Activated B cell treated with CpG ODN at 0.5 μM for 24 hours (primary cell): ENCODE measurements at regions not wholly inside any gene's neighbourhood (a gene's known extent, or its start where the extent isn't known, plus 50 kb on each side); places are given as distances from the start of the nearest gene placed in this dataset.

Source experiments
- ATAC-seq: fragments of 200-7000 bp; cut with Tn5 transposase; one replicate; pipeline ENCODE4 v1.10.0; 2021; ENCODE audit warnings: low read depth, mild to moderate bottlenecking, moderate library complexity
- CTCF ChIA-PET: fragments of 350-600 bp; sonication (Branson Sonifier 250); formaldehyde crosslinking; loops from one replicate; lab custom pipeline; 2021; ENCODE audit warnings: antibody characterized with exemption; lab: Charles Lee
- POLR2A ChIA-PET: fragments of 350-600 bp; sonication (Branson Sonifier 250); formaldehyde crosslinking; loops from one replicate; lab custom pipeline; 2021; ENCODE audit warnings: antibody characterized with exemption; lab: Charles Lee
- DNase-seq: peaks from one replicate; pipeline ENCODE4 v3.0.0; 2022
- H3K27ac Mint-ChIP-seq: one replicate; pipeline ENCODE4 v1.8.0; 2020; ENCODE audit warnings: mixed read lengths
- H3K27me3 Mint-ChIP-seq: one replicate; pipeline ENCODE4 v1.8.0; 2021; ENCODE audit warnings: mixed read lengths
- H3K36me3 Mint-ChIP-seq: one replicate; pipeline ENCODE4 v1.8.0; 2021; ENCODE audit warnings: low read depth, mixed read lengths
- H3K4me1 Mint-ChIP-seq: one replicate; pipeline ENCODE4 v1.8.0; 2021; ENCODE audit warnings: mixed read lengths
- H3K4me3 Mint-ChIP-seq: one replicate; pipeline ENCODE4 v1.8.0; 2020; ENCODE audit warnings: mild to moderate bottlenecking, mixed read lengths
- H3K9me3 Mint-ChIP-seq: one replicate; pipeline ENCODE4 v1.8.0; 2020; ENCODE audit warnings: mixed read lengths
- CTCF ChIP-seq: fragments of 200-600 bp; IDR thresholded peaks from one replicate; pipeline ENCODE4 v1.8.0; 2022; ENCODE audit warnings: antibody characterized with exemption, mild to moderate bottlenecking
- intact Hi-C: fragments of 100-400 bp; cut with micrococcal nuclease; formaldehyde crosslinking; loops from one replicate; pipeline ENCODE4 v1.15.1; 2024

DNA sequence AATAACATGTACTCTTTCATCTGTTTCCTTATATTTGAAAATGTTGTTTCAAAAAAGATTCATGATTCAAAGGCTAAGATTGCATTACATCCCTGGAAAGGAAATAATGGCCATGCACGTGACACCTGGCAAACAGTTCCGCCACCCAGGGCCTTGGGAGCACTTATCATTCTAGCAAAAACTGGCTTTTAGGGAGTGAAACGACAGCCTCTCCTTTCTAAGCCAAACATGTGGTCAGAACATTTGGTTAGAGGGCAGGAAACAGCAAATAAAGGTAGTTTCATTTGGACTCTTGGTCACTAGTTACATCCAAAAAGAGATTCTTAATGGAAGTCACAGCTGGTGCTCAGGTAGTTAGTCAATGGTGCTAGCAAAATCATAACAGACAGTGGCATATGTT, 83.5 kb downstream of the FAS start:
- peaks cover 4% of the 10 kb centered on the region for H3K4me1 Mint-ChIP-seq
- CTCF ChIA-PET, result interaction anchor here (0.6 kb wide), 1 partner anchor 21 kb away, joined by 3 read pairs; no protein-coding TSS in a partner anchor
- POLR2A ChIA-PET, result no interaction called here
- DNase-seq, result no peak
- ATAC-seq, result no peak
- H3K4me3 Mint-ChIP-seq, result no peak overlapping the region
- TF ChIP-seq CTCF, result no peak
- H3K27me3 Mint-ChIP-seq, result peaks cover 3% of the 10 kb centered on the region
- no peak overlapping the region for H3K27ac Mint-ChIP-seq
- no peaks in the 10 kb centered on the region for H3K36me3 Mint-ChIP-seq
- H3K9me3 Mint-ChIP-seq, result no peaks in the 10 kb centered on the region
- intact Hi-C loops, result no loop called here

DNA sequence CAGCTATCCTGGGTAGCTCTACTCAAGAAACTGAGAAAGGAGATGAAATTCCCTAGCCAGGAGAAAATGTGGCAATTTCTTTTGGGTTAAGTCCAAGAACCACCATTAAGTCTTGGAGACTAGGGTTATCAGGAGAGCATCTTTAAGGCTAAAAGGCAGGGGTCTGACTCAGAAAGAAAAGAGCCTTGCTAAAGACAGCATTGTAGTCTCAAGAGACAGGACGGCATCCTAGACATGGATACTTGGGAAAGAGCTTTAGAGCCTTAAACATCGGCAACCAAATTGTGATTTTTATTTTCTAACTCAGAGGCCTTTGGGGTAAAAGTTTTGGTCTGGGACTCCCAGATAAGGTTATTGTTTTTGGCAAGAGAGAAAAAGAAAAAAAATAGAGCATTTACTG, 83.1 kb downstream of the FAS start:
- no peak for ATAC-seq
- no peak for DNase-seq
- Mint-ChIP-seq H3K4me3 (no peak overlapping the region), H3K4me1 (peaks cover under 1% of the 10 kb centered on the region), H3K27me3 (peaks cover 3% of the 10 kb centered on the region), H3K27ac (no peak overlapping the region), H3K36me3 (no peaks in the 10 kb centered on the region), H3K9me3 (no peaks in the 10 kb centered on the region)
- intact Hi-C loops, result no loop called here
- ChIA-PET CTCF (interaction anchor here (0.6 kb wide), 1 partner anchor 21 kb away, joined by 3 read pairs; no protein-coding TSS in a partner anchor), POLR2A (no interaction called here)
- no peak for TF ChIP-seq CTCF

- intact Hi-C loops, result no loop called here
- no peaks in the 10 kb centered on the region for H3K4me1 Mint-ChIP-seq
- ChIA-PET CTCF (interaction anchor here (0.8 kb wide), 1 partner anchor 32 kb away, joined by 3 read pairs; no protein-coding TSS in a partner anchor), POLR2A (no interaction called here)
- TF ChIP-seq CTCF, result no peak
- H3K27ac Mint-ChIP-seq, result no peak overlapping the region
- DNase-seq, result no peak
- no peak overlapping the region for H3K4me3 Mint-ChIP-seq
- no peak for ATAC-seq
- H3K27me3 Mint-ChIP-seq, result peaks cover 7% of the 10 kb centered on the region
- no peaks in the 10 kb centered on the region for H3K36me3 Mint-ChIP-seq
- no peaks in the 10 kb centered on the region for H3K9me3 Mint-ChIP-seq
These were observed 79.0 kb downstream of the FAS start for GRCh38 chr10:89069589-89069988.
